Mesendoderm (in vitro differentiated cells): ENCODE measurements at regions not wholly inside any gene's neighbourhood (a gene's known extent, or its start where the extent isn't known, plus 50 kb on each side); places are given as distances from the start of the nearest gene placed in this dataset.

Source experiments
- DNase-seq: peaks from one replicate; pipeline ENCODE4 v3.0.0; 2013
- H2AK5ac ChIP-seq: 2 replicates; pipeline ENCODE4 v1.6.1; 2013; ENCODE audit warnings: low read length, inconsistent platforms
- H2BK120ac ChIP-seq: 2 replicates; pipeline ENCODE4 v1.6.1; 2013; ENCODE audit warnings: low read depth, mild to moderate bottlenecking, low read length, moderate library complexity, mixed read lengths
- H2BK15ac ChIP-seq: replicated peaks from 2 replicates; pipeline ENCODE4 v1.6.1; 2013; ENCODE audit warnings: low read depth, mild to moderate bottlenecking, moderate library complexity
- H2BK5ac ChIP-seq: 2 replicates; pipeline ENCODE4 v1.6.1; 2013; ENCODE audit warnings: low read length, inconsistent platforms
- H3K18ac ChIP-seq: 2 replicates; pipeline ENCODE4 v1.6.1; 2013; ENCODE audit warnings: mild to moderate bottlenecking, low read length, mixed read lengths
- H3K23ac ChIP-seq: one replicate; pipeline ENCODE4 v1.6.1; 2013; ENCODE audit warnings: low read length
- H3K27ac ChIP-seq: 2 replicates; pipeline ENCODE4 v1.5.1; 2013; ENCODE audit warnings: low read depth, mild to moderate bottlenecking, inconsistent platforms, low read length, moderate library complexity
- H3K27me3 ChIP-seq: 2 replicates; pipeline ENCODE4 v1.6.1; 2013; ENCODE audit warnings: low read length, control low read depth, mild to moderate bottlenecking, inconsistent platforms; ENCODE audit not compliant: insufficient read depth, poor library complexity
- H3K36me3 ChIP-seq: 2 replicates; pipeline ENCODE4 v1.6.1; 2013; ENCODE audit warnings: low read length, inconsistent platforms; ENCODE audit not compliant: control insufficient read depth, insufficient read depth
- H3K4ac ChIP-seq: one replicate; pipeline ENCODE4 v1.6.1; 2013; ENCODE audit warnings: low read depth, mild to moderate bottlenecking, low read length, moderate library complexity
- H3K4me1 ChIP-seq: 2 replicates; pipeline ENCODE4 v1.6.1; 2013; ENCODE audit warnings: low read depth, low read length, inconsistent platforms; ENCODE audit not compliant: control insufficient read depth
- H3K4me2 ChIP-seq: 2 replicates; pipeline ENCODE4 v1.6.1; 2013; ENCODE audit warnings: low read length
- H3K4me3 ChIP-seq: 2 replicates; pipeline ENCODE4 v1.5.1; 2013; ENCODE audit warnings: mild to moderate bottlenecking, low read length
- H3K56ac ChIP-seq: one replicate; pipeline ENCODE4 v1.6.1; 2013; ENCODE audit warnings: low read length
- H3K79me1 ChIP-seq: 2 replicates; pipeline ENCODE4 v1.6.1; 2013; ENCODE audit warnings: low read length, inconsistent platforms
- H3K79me2 ChIP-seq: 2 replicates; pipeline ENCODE4 v1.6.1; 2013; ENCODE audit warnings: mild to moderate bottlenecking, low read length; ENCODE audit not compliant: control insufficient read depth, insufficient read depth
- H3K9ac ChIP-seq: 2 replicates; pipeline ENCODE4 v1.6.1; 2013; ENCODE audit warnings: low read length, inconsistent platforms
- H4K5ac ChIP-seq: one replicate; pipeline ENCODE4 v1.6.1; 2013; ENCODE audit warnings: low read length
- H4K8ac ChIP-seq: one replicate; pipeline ENCODE4 v1.6.1; 2013; ENCODE audit warnings: low read depth, mild to moderate bottlenecking, control low read depth, low read length, moderate library complexity
- WGBS: extraction: QIAGEN DNeasy Blood & Tissue Kit; methylation state at CpG from one replicate; pipeline ENCODE4 v1.1.7; 2013; ENCODE audit warnings: low lambda C conversion rate, missing lambda C conversion rate; ENCODE audit not compliant: insufficient coverage; ENCODE audit errors: extremely low coverage; 5-methylcytosine and 5-hydroxymethylcytosine counted together

DNA sequence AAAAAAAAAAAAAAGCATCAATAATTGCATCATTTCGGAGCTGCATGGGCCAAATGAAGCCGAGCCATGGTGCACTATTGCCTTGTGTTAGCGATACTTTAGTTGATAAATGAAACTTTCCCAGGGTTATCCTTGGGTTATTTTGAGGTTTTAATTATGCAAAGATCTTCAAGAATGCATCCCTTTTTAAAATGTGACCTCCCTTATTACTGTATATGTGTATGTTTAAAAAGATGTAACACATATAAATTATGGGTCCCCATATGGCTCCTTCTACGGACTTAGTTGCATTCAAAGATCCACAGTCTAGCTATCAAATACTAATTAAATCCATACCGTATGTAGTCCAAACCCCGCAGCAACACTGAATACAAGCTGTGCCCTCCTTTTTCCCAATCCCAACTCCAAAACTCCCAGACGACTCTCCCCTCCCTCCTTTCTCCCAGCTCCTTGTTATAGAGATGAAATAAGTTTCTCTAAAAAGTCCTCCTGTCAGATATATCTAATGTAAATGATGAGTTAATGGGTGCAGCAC is 129.3 kb upstream of the MAP1LC3B2 start:
- no peak overlapping the region for H2BK120ac ChIP-seq
- H4K5ac ChIP-seq, result no peak overlapping the region
- H3K27ac ChIP-seq, result no peak overlapping the region
- H3K36me3 ChIP-seq, result no peaks in the 10 kb centered on the region
- no CpG with 5 or more reads among the region's 7 CpGs for WGBS
- no peak overlapping the region for H3K18ac ChIP-seq
- H3K23ac ChIP-seq, result no peak overlapping the region
- DNase-seq, result no peak
- no peak overlapping the region for H4K8ac ChIP-seq
- H3K79me1 ChIP-seq, result no peaks in the 10 kb centered on the region
- no peaks in the 10 kb centered on the region for H3K27me3 ChIP-seq
- H2BK15ac ChIP-seq, result no peak overlapping the region
- no peak overlapping the region for H2BK5ac ChIP-seq
- H3K4me1 ChIP-seq, result peaks cover 21% of the 10 kb centered on the region
- H3K4me3 ChIP-seq, result no peak overlapping the region
- no peak overlapping the region for H3K9ac ChIP-seq
- no peaks in the 10 kb centered on the region for H3K79me2 ChIP-seq
- H3K4ac ChIP-seq, result no peak overlapping the region
- no peak overlapping the region for H3K4me2 ChIP-seq
- H3K56ac ChIP-seq, result no peak overlapping the region
- H2AK5ac ChIP-seq, result no peak overlapping the region

DNA sequence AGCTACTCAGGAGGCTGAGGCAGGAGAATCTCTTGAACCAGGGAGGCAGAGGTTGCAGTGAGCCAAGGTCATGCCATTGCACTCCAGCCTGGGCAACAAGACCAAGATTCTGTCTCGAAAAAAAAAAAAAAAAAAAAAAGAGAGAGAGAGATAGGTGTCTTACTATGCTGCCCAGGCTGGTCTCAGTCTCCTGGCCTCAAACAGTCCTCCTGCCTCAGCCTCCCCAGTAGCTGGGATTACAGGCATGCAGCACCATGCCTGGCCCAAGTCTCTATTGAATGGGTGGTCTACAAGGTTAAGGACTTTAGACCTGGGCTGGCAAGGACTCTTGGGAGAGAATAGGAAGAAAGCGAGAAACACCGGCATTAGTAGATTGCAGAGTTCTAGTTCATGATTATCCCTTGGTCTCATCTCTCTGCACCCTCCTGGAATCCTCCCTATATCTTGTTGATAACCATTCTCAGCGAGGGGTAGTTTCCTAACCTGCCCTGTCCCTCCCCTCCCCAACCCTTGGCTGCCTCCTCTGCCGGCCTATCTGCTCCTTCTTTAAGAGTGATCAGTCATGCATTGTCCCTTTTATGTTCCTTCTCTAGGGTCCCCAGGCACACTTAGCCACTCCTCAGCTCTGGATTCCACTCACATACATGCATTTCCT is 128.1 kb upstream of the MAP1LC3B2 start:
- no peak overlapping the region for H3K4ac ChIP-seq
- DNase-seq, result peak; percentile 80
- H3K4me2 ChIP-seq, result no peak overlapping the region
- WGBS, result no CpG with 5 or more reads among the region's 5 CpGs
- peak overlapping the region; percentile 75 for H3K18ac ChIP-seq
- no peak overlapping the region for H4K5ac ChIP-seq
- no peak overlapping the region for H4K8ac ChIP-seq
- no peaks in the 10 kb centered on the region for H3K79me1 ChIP-seq
- no peak overlapping the region for H3K4me3 ChIP-seq
- H3K56ac ChIP-seq, result peak overlapping the region; percentile 30
- peak overlapping the region; percentile 14 for H2BK120ac ChIP-seq
- H3K79me2 ChIP-seq, result no peaks in the 10 kb centered on the region
- no peak overlapping the region for H3K23ac ChIP-seq
- H3K36me3 ChIP-seq, result no peaks in the 10 kb centered on the region
- no peak overlapping the region for H3K27ac ChIP-seq
- no peak overlapping the region for H2BK15ac ChIP-seq
- H3K9ac ChIP-seq, result no peak overlapping the region
- H2BK5ac ChIP-seq, result no peak overlapping the region
- H3K4me1 ChIP-seq, result peaks cover 18% of the 10 kb centered on the region
- no peak overlapping the region for H2AK5ac ChIP-seq
- no peaks in the 10 kb centered on the region for H3K27me3 ChIP-seq

DNA sequence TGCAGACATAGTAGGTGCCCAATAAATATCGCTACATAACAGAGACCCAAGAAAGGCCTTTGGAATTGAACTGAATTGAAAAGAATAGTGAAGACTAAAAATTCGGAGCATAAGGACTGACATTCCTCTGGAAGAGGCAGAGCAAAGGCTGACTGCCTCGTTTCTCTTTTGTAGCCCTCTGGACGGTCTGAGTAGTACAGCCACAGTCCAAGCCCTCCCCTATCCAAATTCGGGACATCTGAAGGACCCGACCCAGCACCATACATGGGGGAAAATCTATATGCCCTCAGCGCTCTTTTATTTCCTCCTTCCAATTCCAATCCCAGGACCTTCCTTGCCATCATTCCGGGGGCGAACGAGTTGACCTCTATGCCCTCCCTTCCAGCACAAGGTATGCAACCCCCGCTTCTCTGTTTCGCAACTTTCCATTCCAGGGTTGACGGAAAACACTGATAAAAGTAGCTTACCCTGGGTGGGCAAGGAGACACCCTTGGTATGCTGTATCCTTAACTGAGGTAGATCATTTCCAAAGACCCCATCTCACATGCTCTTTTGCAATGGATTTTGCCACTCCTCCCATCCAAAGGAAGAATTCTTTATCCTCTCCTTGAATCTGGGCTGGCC is 127.4 kb upstream of the MAP1LC3B2 start:
- no peak overlapping the region for H3K9ac ChIP-seq
- H3K36me3 ChIP-seq, result no peaks in the 10 kb centered on the region
- H3K18ac ChIP-seq, result peak overlapping the region; percentile 75
- no CpG with 5 or more reads among the region's 13 CpGs for WGBS
- no peak overlapping the region for H4K8ac ChIP-seq
- H3K79me1 ChIP-seq, result no peaks in the 10 kb centered on the region
- peak; percentile 55 for DNase-seq
- peak overlapping the region; percentile 5 for H2BK5ac ChIP-seq
- H4K5ac ChIP-seq, result no peak overlapping the region
- H3K56ac ChIP-seq, result peak overlapping the region; percentile 8
- H3K4me2 ChIP-seq, result no peak overlapping the region
- no peak overlapping the region for H2BK15ac ChIP-seq
- no peak overlapping the region for H2BK120ac ChIP-seq
- H3K23ac ChIP-seq, result no peak overlapping the region
- peak overlapping the region; percentile 9 for H3K27ac ChIP-seq
- H3K4ac ChIP-seq, result peak overlapping the region; percentile 59
- no peaks in the 10 kb centered on the region for H3K79me2 ChIP-seq
- H3K4me1 ChIP-seq, result peaks cover 16% of the 10 kb centered on the region
- H3K4me3 ChIP-seq, result no peak overlapping the region
- peak overlapping the region; percentile 2 for H2AK5ac ChIP-seq
- no peaks in the 10 kb centered on the region for H3K27me3 ChIP-seq

DNA sequence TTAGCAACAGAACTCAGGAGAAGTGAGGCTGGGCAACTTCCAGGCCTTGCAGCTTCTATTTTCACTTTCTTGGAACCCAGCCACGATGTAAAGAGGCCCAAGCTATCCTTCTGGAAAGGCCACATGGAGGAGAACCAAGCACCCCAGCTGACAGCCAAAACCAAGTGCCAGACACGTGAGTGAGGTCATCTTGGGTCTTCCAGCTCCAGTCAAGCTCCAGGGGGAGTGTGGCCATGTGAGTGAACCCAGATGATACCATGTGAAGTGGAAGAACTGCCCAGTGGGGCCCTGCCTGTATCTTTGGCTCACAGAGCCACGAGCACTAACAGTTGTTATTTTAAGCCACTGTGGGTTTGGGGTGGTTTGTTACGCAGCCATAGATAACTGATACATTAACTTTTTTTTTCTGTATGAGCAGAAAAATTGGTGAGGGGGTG is 126.8 kb upstream of the MAP1LC3B2 start:
- Histone ChIP-seq H3K4me2 (no peak overlapping the region), H3K27ac (no peak overlapping the region), H2BK120ac (peak overlapping the region; percentile 94)

DNA sequence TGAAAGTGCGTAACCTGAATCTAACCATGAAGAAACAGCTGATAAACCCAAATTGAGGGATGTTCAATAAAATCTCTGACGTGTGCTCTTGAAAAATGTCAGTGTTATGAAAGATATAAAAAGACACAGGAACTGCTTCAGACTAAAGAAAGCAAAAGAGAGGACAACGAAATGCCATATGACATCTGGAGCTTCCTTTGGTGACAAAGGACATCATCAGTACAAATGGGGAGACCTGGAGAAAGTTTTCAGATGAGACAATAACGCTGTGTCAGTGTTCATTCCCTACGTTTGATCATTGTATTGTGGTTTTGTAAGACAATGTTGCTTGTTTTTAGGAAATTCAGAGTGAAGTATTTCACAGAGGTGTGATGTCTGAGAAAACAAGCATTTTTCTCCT is 125.9 kb upstream of the MAP1LC3B2 start:
- Histone ChIP-seq H3K4me2 (no peak overlapping the region), H3K9ac (no peak overlapping the region), H2AK5ac (peak overlapping the region; percentile 81), H3K56ac (peak overlapping the region; percentile 57), H3K79me1 (no peaks in the 10 kb centered on the region), H3K4me1 (peaks cover 15% of the 10 kb centered on the region), H4K8ac (no peak overlapping the region), H3K4me3 (no peak overlapping the region), H2BK120ac (peak overlapping the region; percentile 39), H3K18ac (no peak overlapping the region), H3K4ac (peak overlapping the region; percentile 24), H2BK5ac (peak overlapping the region; percentile 52), H3K23ac (no peak overlapping the region), H3K27ac (no peak overlapping the region), H3K36me3 (no peaks in the 10 kb centered on the region), H3K27me3 (no peaks in the 10 kb centered on the region), H4K5ac (no peak overlapping the region), H3K79me2 (no peaks in the 10 kb centered on the region), H2BK15ac (peak overlapping the region; percentile 15)
- no peak for DNase-seq
- WGBS, result no CpG with 5 or more reads among the region's 5 CpGs

More for the DNA sequence above, 126.8 kb upstream of the MAP1LC3B2 start:
- H3K56ac ChIP-seq, result no peak overlapping the region
- H3K79me1 ChIP-seq, result no peaks in the 10 kb centered on the region
- no peak overlapping the region for H3K4me3 ChIP-seq
- H3K23ac ChIP-seq, result no peak overlapping the region
- peak; percentile 52 for DNase-seq
- peak overlapping the region; percentile 96 for H2AK5ac ChIP-seq
- no peaks in the 10 kb centered on the region for H3K36me3 ChIP-seq
- peak overlapping the region; percentile 75 for H3K18ac ChIP-seq
- H3K27me3 ChIP-seq, result no peaks in the 10 kb centered on the region
- H3K9ac ChIP-seq, result no peak overlapping the region
- H3K4me1 ChIP-seq, result peaks cover 15% of the 10 kb centered on the region
- no peak overlapping the region for H2BK15ac ChIP-seq
- no CpG with 5 or more reads among the region's 4 CpGs for whole genome bisulfite sequencing
- peak overlapping the region; percentile 5 for H2BK5ac ChIP-seq
- H3K79me2 ChIP-seq, result no peaks in the 10 kb centered on the region
- H3K4ac ChIP-seq, result peak overlapping the region; percentile 59
- no peak overlapping the region for H4K8ac ChIP-seq
- H4K5ac ChIP-seq, result no peak overlapping the region
